SU-DHL-6 (cell line): ENCODE measurements at regions not wholly inside any gene's neighbourhood (a gene's known extent, or its start where the extent isn't known, plus 50 kb on each side); places are given as distances from the start of the nearest gene placed in this dataset.

Experiments used
- H2AFZ ChIP-seq: fragments of 200-600 bp; sonication (generic); 2 replicates; pipeline ENCODE4 v1.6.1; 2014; ENCODE audit warnings: low read depth, mild to moderate bottlenecking, moderate library complexity, mixed read lengths, antibody characterized with exemption, low read length; ENCODE audit not compliant: severe bottlenecking
- H3F3A ChIP-seq: fragments of 200-600 bp; shearing (Covaris generic); 2 replicates; pipeline ENCODE4 v1.6.0; 2016; ENCODE audit warnings: antibody characterized with exemption, mild to moderate bottlenecking; ENCODE audit not compliant: insufficient read depth
- H3K27ac ChIP-seq: fragments of 200-600 bp; sonication (generic); 2 replicates; pipeline ENCODE4 v1.5.1; 2016; ENCODE audit warnings: low read depth, mild to moderate bottlenecking, low read length, moderate library complexity, mixed read lengths
- H3K27me3 ChIP-seq: fragments of 200-600 bp; sonication (generic), shearing (Covaris generic); 2 replicates; pipeline ENCODE4 v1.6.0; 2014; ENCODE audit warnings: mild to moderate bottlenecking, low read length
- H3K36me3 ChIP-seq: fragments of 200-600 bp; sonication (generic); 2 replicates; pipeline ENCODE4 v1.6.1; 2014; ENCODE audit warnings: mild to moderate bottlenecking, low read length, mixed read lengths
- H3K4me2 ChIP-seq: fragments of 300-600, 200-600 bp; shearing (Covaris generic), sonication (generic); 2 replicates; pipeline ENCODE4 v1.6.0; 2014; ENCODE audit warnings: low read length, low read depth, mild to moderate bottlenecking; ENCODE audit not compliant: poor library complexity, severe bottlenecking
- H3K4me3 ChIP-seq: fragments of 200-600 bp; sonication (generic); 2 replicates; pipeline ENCODE4 v1.5.1; 2014; ENCODE audit warnings: antibody characterized with exemption, low read length, mild to moderate bottlenecking, mixed read lengths; ENCODE audit not compliant: insufficient read depth, poor library complexity, severe bottlenecking
- H3K79me2 ChIP-seq: fragments of 200-600 bp; sonication (generic); 2 replicates; pipeline ENCODE4 v1.6.1; 2014; ENCODE audit warnings: mild to moderate bottlenecking, low read length, moderate library complexity; ENCODE audit not compliant: insufficient read depth
- H3K9ac ChIP-seq: fragments of 200-600 bp; sonication (generic); 2 replicates; pipeline ENCODE4 v1.7.0; 2014; ENCODE audit warnings: mild to moderate bottlenecking, low read length
- H3K9me2 ChIP-seq: fragments of 200-600 bp; sonication (generic); replicated peaks from 2 replicates; pipeline ENCODE4 v1.6.1; 2014; ENCODE audit warnings: low read length; ENCODE audit not compliant: insufficient read depth
- H3K9me3 ChIP-seq: fragments of 200-600 bp; sonication (generic); 2 replicates; pipeline ENCODE4 v1.6.1; 2014; ENCODE audit warnings: low read length, mixed read lengths; ENCODE audit not compliant: insufficient read depth
- H4K20me1 ChIP-seq: fragments of 200-600 bp; sonication (generic); 2 replicates; pipeline ENCODE4 v1.6.1; 2014; ENCODE audit warnings: low read depth, mild to moderate bottlenecking, antibody characterized with exemption, low read length, moderate library complexity, mixed read lengths
- EZH2phosphoT487 ChIP-seq: fragments of 200-600 bp; sonication (generic), shearing (Covaris generic); conservative IDR thresholded peaks from 2 replicates; pipeline ENCODE4 v1.6.1; 2018; ENCODE audit warnings: mild to moderate bottlenecking, antibody characterized with exemption, low read length, moderate library complexity, mixed read lengths
- TF ChIP-seq, protein P1 (sequence below): fragments of 200-600 bp; sonication (generic); IDR thresholded peaks from one replicate; pipeline ENCODE4 v1.5.1; 2017; ENCODE audit warnings: antibody characterized with exemption, mild to moderate bottlenecking, low read length, moderate library complexity; ENCODE audit not compliant: insufficient read depth, poor library complexity, severe bottlenecking

- H3K36me3 ChIP-seq = no peaks in the 10 kb centered on the region
- no peak overlapping the region for H3K27ac ChIP-seq
- no peak overlapping the region for H2AFZ ChIP-seq
- no peaks in the 10 kb centered on the region for H3K9me2 ChIP-seq
- no peaks in the 10 kb centered on the region for H3F3A ChIP-seq
- no peaks in the 10 kb centered on the region for H3K9me3 ChIP-seq
- no peak overlapping the region for H3K9ac ChIP-seq
- H4K20me1 ChIP-seq = no peaks in the 10 kb centered on the region
- no peaks in the 10 kb centered on the region for H3K79me2 ChIP-seq
- no peaks in the 10 kb centered on the region for H3K27me3 ChIP-seq
- TF ChIP-seq, protein P1, sequence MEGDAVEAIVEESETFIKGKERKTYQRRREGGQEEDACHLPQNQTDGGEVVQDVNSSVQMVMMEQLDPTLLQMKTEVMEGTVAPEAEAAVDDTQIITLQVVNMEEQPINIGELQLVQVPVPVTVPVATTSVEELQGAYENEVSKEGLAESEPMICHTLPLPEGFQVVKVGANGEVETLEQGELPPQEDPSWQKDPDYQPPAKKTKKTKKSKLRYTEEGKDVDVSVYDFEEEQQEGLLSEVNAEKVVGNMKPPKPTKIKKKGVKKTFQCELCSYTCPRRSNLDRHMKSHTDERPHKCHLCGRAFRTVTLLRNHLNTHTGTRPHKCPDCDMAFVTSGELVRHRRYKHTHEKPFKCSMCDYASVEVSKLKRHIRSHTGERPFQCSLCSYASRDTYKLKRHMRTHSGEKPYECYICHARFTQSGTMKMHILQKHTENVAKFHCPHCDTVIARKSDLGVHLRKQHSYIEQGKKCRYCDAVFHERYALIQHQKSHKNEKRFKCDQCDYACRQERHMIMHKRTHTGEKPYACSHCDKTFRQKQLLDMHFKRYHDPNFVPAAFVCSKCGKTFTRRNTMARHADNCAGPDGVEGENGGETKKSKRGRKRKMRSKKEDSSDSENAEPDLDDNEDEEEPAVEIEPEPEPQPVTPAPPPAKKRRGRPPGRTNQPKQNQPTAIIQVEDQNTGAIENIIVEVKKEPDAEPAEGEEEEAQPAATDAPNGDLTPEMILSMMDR = no peak
- TF ChIP-seq EZH2phosphoT487 = no peak
- no peak overlapping the region for H3K4me2 ChIP-seq
- no peak overlapping the region for H3K4me3 ChIP-seq
These were observed 72.9 kb upstream of the CD44 start for GRCh38 chr11:35066030-35066429.

GRCh38 chr11:35066783-35067423 lies 72.1 kb upstream of the CD44 start:
- no peaks in the 10 kb centered on the region for H4K20me1 ChIP-seq
- H3K4me2 ChIP-seq = no peak overlapping the region
- no peak overlapping the region for H2AFZ ChIP-seq
- no peak overlapping the region for H3K9ac ChIP-seq
- no peaks in the 10 kb centered on the region for H3F3A ChIP-seq
- TF ChIP-seq, protein P1 = no peak
- TF ChIP-seq EZH2phosphoT487 = no peak
- H3K27ac ChIP-seq = no peak overlapping the region
- H3K36me3 ChIP-seq = no peaks in the 10 kb centered on the region
- no peak overlapping the region for H3K4me3 ChIP-seq
- H3K9me2 ChIP-seq = no peaks in the 10 kb centered on the region
- no peaks in the 10 kb centered on the region for H3K27me3 ChIP-seq
- no peaks in the 10 kb centered on the region for H3K79me2 ChIP-seq
- H3K9me3 ChIP-seq = no peaks in the 10 kb centered on the region

DNA sequence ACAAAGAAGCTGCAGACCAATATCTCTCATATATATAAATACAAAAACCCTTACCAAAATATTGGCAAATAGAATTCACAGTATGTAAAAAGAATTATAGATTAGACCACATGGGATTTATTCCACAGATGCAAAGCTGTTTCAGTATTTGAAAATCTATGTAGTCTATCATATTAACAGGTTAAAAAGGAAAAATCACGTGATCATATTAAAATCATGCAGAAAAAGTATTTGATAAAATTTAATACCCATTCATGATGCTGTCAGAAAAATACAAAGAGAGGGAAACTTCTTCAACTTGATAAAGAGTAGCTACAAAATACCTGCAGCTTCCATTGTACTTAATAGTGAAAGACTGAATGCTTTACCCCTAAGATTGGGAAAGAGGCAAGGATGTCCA lies 67.2 kb upstream of the CD44 start:
- Histone ChIP-seq H3K4me2 (no peak overlapping the region), H3K9me3 (no peaks in the 10 kb centered on the region), H4K20me1 (no peaks in the 10 kb centered on the region)

More for the DNA sequence above, 67.2 kb upstream of the CD44 start:
- Histone ChIP-seq H3F3A (no peaks in the 10 kb centered on the region), H3K27ac (no peak overlapping the region), H3K9me2 (no peaks in the 10 kb centered on the region), H3K27me3 (no peaks in the 10 kb centered on the region), H3K79me2 (no peaks in the 10 kb centered on the region), H2AFZ (no peak overlapping the region), H3K9ac (no peak overlapping the region), H3K4me3 (no peak overlapping the region), H3K36me3 (no peaks in the 10 kb centered on the region)
- TF ChIP-seq, protein P1 = no peak
- no peak for TF ChIP-seq EZH2phosphoT487
